Epidermal melanocyte (primary cell): ENCODE measurements at regions not wholly inside any gene's neighbourhood (a gene's known extent, or its start where the extent isn't known, plus 50 kb on each side); places are given as distances from the start of the nearest gene placed in this dataset.

ENCODE experiments used
- DNase-seq: peaks from one replicate; pipeline ENCODE4 v3.0.0; 2011; ENCODE audit warnings: low spot score; ENCODE audit not compliant: insufficient read length

DNA sequence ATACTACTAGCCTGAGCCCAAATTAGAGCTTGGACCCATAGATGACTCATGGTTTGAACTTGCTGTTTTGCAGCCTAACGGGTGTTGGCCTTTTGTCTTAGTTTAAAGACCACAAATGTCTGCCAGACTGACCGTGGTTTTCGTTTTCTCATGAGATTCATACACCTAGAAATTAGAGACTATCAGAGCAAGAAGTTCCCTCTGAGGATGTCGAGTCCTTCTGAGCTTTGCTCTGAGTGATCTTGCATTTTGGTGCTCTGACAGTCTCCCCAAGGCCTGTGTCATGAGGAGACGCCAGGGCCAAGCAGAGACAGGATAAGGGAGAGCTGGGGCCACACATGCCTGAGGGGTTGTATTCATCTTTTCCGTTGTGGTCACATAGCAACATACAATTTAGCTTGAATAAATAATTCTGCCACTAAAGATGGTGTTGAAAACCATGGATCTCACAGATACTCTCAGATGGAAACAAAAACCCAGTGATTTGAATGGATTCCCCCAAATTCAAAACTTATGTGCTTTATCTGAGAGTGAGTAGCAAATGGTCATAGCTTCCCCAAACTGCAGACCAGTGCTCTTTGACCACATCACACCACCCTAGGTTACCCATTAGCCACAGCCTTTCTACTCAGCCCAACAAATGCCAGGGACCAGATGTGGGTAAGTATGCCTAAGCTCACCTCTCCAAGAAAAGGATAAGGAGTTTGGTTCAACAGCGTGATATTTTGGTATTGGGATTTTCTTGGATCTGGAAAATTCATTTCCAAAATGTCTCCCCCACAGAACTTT, 762.0 kb upstream of the IGFBP3 start:
- DNase-seq: no peak

DNA sequence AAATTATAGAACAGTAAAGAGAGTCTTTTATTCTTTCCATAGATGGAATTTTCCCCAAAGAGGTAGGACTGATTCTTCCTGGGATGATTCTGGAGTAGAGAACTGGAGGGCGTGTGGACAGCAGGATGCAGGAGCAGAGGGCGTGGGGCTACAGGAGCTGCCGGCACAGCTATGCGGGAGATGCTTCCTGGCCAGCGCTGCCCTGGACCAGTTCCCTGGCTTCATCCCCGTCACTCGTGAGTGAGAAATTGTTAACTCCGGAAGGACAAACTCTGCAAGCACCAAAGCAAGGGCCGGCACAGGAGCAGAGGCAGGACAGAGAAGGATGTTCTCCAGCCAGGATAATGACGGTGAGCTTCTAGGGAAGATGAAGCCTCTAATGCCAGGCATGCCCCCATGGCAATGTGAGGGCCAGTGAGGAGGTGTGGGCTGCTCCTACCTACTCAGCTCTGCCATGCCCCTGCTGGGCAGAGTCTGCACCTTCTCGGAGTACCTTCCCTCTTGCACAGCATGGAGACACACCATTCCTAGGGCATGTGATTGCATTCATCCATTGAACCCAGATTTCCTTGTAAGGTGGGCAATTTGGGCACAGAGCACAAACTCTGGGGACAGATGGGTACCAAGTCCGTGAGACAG, 760.9 kb upstream of the IGFBP3 start:
- no peak for DNase-seq

DNA sequence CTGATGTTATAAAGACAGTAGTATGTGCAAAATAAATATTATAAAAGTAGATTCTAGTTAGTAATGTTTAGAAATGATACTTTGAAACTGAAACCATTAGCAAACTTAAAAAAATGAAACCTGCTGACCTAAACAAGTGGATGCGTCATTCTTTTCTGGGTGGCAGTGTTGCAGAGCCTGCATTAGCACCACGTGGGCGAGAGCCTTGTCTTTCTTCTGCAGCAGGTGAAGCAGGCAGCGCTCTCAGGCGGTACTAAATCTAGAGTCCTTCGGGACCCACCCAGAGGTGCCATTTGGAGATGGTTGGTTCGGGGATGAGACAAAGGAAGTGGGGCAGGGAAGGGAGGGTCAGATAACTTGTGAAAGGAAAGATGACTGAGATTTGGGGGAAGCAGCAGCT, 759.1 kb upstream of the IGFBP3 start:
- no peak for DNase-seq

DNA sequence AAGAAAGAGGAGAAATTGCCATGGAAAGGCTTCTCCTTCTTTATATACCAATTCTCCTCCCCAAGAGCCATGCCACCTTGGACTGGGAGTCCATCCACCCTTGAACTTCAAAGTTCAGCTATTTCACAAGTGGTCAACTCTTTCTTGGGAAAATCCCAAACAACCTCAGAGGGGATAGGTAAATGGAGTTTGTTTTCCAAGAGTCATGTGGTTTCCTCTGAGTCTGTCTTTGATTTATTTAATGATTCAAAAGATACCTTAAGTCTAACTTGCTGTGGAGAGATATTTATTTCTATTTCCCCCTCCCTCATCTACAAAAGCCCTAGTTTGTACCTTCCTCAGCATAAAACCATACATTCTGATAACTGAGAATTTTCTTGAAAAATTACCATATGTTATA, 758.6 kb upstream of the IGFBP3 start:
- DNase-seq: no peak

DNA sequence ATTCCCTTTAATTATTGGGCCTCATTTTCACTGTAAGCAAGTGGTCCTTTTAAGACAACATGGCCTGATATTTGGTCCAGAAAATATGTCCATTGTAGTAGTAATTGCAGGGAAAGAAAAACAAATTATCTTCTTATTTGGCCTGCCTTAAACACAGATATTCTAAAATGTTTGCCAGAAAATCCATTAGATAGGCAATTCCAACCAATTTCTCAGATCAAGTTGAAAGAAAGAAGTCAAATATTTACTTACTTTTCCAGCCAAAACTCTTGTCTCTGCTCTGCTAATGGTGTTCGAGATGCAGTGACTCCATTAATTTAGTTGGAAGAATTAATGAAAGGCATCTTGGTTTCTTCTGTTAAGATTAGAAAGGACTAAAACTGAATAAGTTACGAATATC, 757.3 kb upstream of the IGFBP3 start:
- no peak for DNase-seq

DNA sequence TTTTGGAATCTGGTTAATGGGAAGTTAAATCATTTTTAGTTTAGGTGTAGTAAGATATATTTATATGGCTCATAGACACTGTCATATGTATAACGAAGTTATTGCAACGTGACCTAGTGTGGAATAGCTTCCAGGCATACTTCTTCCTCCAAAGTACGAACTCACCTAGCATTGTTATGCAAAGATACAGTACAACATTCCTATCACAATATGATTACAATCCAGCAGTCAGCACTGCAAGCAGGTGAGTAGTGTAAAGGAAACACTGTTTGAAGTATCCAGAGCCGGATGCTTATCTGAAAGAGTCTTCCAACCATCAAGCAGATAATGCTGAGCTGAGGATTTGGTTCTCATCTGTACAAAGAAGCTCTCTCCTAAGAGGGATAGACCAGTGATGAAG, 754.4 kb upstream of the IGFBP3 start:
- no peak for DNase-seq

DNA sequence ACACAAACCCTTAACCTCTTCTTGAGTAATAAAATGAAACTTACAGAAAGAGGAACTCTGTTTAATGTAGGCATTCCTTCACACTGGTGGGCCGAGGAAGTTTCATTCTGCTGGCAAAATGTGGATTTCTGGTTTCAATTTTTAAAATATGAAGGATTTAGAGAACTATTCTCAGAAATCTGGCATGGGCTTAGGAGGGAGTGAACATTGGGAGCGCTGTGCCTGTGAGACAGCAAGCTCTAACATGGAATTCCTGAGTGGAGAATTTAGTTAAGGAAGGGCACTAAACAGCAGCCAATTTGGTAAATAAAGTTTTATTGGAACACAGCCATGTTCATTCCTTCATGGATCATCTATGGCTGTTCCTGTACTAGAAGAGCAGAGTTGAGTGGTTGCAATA, 751.8 kb upstream of the IGFBP3 start:
- DNase-seq: no peak

DNA sequence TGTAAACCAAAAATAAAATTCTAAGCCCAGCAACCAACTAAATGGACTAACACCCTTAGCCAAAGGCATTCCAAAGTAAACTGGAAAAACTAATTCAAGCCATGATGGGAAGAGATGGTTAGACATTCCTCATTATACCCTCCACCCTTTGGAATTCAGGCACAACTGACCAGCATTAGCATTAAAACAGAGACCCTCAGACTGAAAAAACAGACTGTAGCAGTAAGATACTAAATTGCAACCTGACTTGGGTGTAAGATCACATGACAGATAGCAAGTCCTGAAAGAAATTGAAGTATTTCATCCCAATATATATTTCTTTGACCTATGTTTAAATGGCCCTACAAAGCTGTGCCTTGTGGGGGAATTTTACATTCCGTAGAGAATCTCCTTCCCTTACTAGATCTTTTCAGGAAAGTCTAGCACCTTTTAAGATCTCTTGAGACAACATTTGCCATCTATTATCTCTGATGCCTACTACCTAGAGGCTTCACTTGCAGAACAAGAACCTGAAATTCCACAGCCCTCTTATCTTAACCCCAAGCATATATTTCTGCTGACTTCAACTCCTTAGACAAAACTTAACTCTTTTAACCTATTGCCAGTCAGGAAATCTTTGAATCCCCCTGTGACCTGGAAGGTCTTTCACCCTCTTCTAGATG, 750.2 kb upstream of the IGFBP3 start:
- no peak for DNase-seq

DNA sequence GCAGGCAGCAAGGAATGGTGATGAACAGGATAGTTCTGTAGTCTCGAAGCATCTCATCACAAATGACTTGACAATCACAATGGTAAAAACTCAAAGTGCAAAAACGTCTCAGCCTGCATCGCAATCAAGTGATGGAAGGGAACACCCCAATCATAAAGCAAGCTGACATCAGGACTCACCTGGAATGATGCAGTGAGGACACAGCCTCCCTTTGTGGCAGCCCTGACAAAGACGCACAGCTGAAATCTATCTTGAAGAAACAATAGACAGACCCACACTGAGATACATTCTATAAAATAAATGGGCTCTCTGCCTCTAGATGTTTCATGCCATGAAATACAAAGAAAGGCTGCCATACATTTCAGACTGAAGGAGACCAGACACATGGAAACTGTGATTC, 748.0 kb upstream of the IGFBP3 start:
- no peak for DNase-seq

DNA sequence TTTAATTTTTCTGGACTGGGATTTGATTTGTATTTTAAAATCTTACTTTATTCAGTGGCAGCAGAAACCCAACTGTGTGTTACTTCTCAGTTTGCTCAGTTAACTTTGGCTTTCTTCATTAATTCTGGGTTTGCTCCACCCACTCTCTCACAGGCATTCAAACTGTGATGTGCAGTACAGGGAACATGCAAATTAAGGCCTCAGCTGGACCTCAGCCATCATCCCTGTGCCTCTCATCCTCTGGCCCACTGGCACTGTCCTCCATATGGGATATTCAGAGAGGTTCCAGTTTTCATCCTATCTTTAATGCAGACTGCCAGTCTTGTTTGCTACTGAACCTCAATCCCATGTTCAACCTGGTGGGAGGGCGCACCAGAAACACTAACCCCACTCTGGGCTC, 743.4 kb upstream of the IGFBP3 start:
- no peak for DNase-seq

DNA sequence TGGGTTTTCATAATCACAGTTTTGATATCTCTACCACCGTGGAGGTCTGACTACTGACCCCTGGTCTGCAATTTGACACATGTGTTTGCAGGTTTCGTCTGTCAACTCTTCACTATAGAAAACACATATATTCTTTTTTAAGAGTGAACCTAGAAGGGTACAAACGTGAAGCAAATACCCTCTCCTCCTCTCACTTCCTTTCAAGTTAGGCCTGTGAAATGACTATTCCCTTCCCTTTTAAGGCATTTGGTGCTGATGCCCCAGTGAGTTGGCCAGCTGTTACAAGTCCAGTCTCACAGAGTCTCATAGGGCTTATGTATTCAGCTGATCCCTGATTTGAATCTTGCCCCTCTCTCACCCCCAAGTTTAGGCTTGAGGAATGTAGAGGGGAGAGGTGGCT, 742.0 kb upstream of the IGFBP3 start:
- DNase-seq: no peak

DNA sequence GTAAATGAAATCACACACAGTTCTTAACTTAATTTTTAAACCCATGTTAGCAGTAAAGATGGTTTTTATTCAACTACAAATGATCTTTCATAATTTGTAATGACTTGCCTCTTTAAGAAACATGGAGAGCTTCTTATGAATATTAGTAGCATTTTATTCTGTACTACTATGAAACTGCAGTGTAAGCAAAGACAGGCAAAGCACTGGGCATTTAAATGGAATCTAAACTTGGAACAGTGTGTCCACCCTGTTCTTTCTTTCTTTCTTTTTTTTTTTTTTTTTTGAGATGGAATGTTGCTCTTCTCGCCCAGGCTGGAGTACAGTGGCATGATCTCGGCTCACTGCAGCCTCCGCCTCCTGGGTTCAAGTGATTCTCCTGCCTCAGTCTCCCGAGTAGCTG, 740.4 kb upstream of the IGFBP3 start:
- no peak for DNase-seq

DNA sequence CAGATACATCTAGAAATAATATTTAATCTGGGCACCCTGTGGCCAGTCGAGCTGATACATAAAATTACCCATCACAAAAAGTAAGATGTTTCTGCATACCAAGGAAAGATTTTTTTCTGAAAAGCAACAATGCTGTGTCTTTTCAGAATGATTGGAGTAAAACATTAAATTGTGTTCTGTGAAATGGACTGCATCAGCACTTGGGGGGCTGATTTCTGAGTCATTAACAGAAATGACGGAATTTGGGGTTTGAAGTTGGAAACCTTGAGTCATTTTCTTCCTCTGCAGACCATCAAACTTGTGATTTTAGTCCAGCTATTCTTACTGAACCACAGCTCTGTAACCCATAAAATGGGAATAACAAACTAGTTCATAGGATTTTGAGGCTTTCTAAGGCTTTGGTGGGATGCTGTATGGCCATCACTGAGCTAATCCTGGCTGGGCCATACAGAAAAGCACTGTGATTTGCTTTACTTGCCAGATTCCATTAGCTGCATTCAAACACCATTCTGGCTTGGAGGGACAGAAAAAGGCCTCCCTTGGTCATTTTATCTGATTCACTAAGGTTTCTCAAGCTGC, 739.4 kb upstream of the IGFBP3 start:
- DNase-seq: no peak

DNA sequence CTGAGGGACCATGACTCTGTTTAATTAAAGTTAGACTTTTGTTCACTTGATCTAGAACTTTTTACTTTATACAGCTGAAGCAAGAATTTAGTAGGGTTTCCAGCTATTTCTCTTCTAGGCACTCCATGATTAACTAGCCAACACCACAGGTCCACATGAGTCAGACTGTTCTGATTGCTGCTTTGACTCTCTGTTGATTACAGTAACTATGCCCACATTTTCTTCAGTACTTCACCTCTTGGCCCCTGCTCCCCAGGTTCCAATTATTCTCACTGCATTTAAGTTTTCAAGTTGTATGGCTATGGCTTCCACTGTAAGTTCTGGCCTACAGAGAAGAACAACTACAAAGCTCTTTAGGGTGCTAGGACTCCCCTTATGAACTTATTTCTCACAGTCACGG, 737.2 kb upstream of the IGFBP3 start:
- no peak for DNase-seq

DNA sequence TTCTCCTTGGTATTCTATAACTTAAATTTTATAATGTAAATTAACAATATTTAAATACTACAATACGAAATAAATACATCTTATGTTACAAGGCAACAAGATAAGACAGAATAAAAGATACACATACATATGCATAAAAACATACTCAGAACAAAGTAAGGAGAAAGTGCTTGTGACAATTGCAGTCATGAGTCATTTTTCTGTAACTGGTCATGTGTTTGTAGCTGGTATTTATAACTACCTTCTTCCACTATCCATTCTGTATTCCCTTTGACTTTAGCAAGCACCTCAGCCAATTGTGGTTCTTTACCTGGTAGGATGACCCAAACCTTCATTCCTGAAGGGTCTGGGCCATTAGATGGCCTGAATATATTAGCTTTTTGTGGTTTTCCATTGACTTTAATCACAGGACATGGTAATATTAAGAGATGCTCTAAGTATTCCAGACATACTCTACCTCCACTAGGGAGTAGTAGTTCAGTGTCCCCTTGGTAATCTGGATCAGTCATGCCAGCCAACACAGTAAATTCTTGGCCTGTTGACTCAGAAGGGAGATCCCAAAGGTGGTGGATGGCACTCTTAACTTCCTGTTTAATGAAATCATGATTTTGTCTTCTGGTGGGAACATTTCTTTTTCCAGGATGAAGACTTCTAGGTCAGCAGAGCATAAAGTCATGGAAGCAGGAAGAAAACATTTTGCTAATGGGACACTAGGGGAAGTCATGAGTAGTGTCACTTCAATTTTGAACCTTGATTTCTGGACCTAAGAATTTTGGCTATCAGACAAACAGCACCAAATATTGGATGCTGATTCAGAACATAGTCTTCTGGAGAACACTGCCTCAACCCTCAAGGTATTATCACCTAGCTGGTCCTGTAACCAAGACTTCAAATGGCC, 733.7 kb upstream of the IGFBP3 start:
- no peak for DNase-seq

DNA sequence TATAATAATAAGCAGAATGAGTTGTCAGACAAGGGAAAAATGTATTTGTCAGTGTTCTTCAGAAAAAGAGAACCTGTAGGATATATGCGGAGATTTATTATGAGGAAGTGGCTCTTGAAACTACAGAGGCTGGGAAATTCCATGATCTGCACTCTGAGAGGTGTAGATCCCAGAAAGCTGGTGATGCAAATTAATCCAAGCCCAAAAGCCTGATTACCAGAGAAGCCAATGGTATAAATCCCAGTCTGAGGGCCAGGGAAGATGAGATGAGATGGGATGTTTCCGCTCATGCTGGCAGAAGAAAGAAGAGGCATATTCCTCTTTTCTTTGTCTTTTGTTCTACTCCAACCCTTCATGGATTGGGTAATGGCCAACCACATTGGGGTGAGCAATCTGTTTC, 732.8 kb upstream of the IGFBP3 start:
- DNase-seq: no peak

DNA sequence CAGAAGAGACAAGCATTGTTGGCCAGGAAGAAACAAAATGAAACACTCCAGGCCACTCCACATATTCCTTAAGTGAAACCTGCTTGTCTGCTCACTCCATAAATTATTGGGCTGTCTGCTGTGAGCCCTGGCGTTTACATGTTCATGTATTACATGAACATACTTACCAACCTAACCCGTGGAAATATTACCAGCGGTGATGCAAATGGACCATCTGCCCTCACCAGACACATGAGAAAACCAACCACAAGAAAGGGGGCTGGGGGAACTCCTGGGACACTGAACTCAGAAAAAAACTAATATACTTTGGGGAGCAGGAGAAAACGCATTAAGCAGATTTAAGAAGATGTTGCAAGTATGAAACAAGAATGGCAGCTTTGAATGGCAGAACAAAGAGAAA, 731.2 kb upstream of the IGFBP3 start:
- no peak for DNase-seq

DNA sequence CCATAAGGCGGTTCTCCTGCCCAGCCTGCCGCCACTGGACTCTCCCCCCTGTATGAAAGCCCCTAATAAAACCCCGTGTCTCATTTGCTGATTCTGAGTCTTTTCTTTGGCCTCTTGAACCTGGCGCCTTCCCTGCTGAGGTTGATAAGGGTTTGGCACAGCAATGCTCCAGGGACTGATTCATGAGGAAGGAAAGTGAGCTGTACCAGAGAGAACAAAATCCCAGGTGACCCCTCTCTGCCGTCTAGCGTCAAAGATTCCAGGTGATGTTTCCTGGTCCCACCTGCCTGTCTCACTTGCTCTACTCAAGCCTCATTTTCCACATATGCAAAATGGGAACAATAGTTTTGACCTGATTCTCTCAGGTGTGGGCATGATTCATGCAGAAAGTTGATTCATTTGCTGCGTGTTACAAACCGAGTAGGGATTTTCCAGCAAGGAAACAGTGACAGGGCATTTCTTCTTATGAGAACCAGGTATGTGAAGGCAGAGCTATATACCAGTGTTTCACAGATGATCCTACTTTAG, 730.6 kb upstream of the IGFBP3 start:
- DNase-seq: no peak

DNA sequence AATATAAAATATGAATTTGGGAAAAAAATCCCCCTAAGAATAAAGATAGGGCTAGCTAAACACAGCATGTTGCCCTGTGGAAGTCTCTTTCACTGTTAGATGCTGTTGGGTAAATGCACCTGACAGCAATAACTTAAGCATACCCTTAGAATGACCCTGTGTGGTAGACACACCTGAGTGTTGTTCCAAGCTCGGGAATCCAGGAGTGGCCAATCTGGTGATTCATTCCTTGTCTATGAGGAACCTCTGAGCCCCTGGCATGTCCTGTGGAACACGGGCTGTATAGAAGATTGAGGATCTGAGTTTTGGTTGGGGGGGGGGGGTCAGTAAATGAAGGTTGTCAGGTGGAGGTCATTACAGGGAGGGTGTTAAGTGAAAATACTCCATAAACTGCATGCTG, 730.0 kb upstream of the IGFBP3 start:
- no peak for DNase-seq

DNA sequence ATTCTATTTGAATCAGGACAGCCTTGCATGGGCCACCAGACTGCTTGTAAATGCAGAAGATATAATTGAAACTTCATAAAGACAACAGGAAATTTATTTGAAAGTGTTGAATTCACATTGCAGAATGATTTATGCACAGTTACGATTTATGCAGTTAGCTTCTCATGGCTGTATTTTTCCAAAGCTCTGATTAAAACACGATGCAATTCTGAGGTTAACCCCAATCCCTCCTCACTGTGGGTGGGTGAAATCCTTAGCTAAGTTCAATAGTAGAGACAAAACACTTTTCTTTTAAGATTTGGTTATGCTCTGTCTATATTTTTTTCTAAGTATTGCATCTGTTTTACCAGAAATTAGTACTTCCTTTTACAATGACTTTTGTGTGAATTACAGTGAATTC, 728.8 kb upstream of the IGFBP3 start:
- DNase-seq: no peak
